ENCODE measurements at regions not wholly inside any gene's neighbourhood (a gene's known extent, or its start where the extent isn't known, plus 50 kb on each side); places are given as distances from the start of the nearest gene placed in this dataset.

DNA sequence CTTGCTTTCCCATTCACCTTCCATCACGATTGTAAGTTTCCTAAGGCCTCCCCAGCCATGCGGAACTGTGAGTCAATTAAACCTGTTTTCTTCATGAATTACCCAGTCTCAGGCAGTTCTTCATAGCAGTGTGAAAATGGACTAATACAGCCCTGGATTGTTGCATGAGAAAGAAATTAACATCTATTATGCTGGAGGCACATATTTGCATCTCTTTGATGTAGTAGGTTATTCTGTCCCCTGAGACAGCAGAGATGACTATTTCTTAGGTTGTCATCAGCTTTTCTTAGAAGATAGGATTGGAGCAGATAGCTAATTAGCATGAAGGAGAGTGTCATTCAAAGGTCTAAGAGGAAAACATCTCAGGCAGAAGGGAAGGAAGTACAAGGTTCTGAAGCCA is 166.2 kb downstream of the OMA1 start:
- in situ Hi-C loops (cut with HindIII; ENCODE audit: low sequenced_read_pairs): no loop called here

DNA sequence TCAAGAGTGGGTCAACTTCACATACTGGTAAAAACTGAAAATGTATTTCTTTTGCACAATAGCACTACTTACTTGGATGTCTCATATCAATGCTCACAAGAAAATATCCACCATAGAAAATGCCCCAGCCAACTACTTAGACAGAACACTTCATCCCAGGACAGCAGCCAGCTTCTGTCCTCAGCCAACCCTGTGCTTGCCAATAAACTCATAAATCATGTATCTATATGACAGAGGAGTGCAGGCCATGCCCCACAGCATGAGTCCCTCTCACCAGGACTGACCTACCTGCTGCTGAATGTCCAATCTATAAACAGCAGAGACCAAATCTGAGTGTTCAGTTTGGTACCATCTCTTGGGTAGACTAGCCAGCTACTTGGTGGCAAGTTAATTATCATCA is 179.3 kb downstream of the OMA1 start:
- in situ Hi-C loops (cut with HindIII; ENCODE audit: low sequenced_read_pairs): no loop called here

DNA sequence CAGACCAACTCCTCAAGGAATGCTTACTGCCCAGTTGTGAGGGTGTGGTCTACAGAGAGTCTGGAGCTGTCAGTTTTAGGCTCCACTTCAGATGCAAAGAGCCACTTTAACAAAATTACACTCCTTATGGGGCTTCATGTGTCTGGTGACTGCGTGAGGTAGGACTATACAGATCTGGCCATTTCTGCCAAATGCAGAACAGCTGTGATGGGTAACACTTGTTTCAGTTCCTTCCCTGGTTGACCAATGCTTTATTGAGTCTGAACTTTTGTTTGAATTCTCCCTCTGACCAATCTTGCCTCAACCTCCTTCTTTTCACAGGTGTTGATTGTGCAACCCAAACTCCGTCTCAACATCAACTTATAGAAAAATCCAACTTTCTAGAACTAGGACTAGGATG is 181.2 kb downstream of the OMA1 start:
- in situ Hi-C loops (cut with HindIII; ENCODE audit: low sequenced_read_pairs): no loop called here

DNA sequence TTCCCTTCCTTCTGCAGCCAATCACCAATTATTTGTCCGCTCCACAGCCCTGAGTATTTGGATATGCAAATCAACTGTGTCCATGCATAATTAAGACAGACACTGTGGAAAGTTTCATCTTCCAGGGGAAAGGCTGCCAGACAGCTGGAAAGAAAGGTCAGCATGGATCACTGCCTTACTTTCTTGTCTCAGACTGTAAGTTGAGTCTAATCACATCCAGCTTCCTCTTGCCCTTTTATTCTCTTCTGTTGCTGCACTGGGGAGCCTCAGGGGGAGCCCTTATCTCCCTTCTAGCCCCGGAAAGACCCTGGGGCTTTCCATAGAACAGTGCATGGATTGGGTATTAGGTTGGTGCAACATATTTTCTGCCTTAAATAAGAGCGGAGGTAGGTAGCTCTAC is 182.9 kb downstream of the OMA1 start:
- in situ Hi-C loops (cut with HindIII; ENCODE audit: low sequenced_read_pairs): no loop called here

DNA sequence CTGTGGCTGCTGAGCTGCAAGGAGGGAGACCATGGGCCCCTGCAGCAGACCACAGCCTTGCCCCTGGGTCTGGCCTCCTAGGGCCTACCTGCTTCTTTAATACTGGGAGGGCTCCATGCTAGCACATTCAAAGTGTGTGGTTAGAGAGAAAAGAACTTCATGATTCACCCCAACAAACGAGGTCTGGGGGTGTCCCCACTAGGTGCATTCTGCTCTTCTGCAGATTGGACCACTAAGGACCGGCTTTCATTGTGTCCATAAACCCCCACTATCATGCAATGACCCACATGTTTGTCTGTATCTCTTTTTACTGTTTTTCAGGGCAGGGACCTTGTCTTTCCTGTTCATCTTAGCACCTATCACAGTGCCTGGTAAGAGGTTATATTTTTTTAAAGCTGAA is 185.4 kb downstream of the OMA1 start:
- in situ Hi-C loops (cut with HindIII; ENCODE audit: low sequenced_read_pairs): no loop called here

DNA sequence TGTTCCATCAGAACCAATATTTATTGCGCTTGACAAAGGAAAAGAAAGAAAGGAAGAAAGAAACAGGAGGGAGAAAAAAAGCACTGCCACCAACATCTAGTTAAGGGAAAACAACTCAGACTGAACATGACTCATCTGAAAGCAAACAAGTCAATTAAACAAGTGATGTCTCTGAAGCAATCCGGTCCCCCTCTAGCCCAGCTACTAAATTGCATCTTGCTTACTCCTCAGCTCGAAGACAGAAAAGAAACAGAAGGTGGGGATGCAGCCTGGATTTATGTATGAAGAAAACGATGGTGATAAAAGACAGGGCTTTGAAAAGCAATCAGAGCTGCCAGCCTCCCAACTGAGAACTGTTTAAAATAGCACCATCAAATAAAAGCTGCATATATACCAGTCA is 188.2 kb downstream of the OMA1 start:
- in situ Hi-C loops (cut with HindIII; ENCODE audit: low sequenced_read_pairs): no loop called here

DNA sequence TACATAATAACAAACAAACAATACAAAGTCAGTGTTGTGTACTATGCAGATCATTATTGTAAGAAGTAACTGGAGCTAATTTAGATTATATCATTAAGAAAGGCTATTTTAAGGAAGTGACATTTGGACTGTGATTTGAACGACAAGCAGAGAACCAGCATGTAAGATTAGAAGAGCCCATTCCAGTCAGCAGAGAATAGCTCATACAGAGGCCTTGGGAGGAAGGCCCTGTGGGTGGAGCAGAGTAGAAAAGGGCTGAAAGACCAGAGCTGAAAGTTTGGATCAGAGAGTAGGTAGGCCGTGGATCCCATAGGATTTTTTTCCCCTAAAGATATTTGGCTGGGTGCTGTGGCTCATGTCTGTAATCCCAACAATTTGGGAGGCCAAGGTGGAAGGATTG is 190.1 kb downstream of the OMA1 start:
- in situ Hi-C loops (cut with HindIII; ENCODE audit: low sequenced_read_pairs): no loop called here

DNA sequence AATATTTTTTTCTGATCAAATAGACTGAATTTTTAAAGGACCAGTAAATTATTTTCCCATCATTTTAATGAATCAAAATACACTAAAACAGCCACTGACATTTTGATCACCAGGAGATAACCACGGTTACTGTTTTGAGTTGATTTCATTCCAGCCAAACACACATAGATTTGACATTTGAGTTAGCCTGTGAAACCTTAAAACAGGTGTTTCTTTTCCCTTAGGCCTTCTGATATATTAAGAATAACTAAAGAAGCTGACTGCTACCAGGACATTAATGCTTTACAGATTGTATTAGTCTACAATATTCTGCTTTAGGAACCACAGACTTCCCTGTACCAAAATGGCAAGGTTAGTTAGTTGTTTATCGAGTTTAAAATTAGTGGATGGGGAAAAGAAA is 193.4 kb downstream of the OMA1 start:
- in situ Hi-C loops (cut with HindIII; ENCODE audit: low sequenced_read_pairs): no loop called here

DNA sequence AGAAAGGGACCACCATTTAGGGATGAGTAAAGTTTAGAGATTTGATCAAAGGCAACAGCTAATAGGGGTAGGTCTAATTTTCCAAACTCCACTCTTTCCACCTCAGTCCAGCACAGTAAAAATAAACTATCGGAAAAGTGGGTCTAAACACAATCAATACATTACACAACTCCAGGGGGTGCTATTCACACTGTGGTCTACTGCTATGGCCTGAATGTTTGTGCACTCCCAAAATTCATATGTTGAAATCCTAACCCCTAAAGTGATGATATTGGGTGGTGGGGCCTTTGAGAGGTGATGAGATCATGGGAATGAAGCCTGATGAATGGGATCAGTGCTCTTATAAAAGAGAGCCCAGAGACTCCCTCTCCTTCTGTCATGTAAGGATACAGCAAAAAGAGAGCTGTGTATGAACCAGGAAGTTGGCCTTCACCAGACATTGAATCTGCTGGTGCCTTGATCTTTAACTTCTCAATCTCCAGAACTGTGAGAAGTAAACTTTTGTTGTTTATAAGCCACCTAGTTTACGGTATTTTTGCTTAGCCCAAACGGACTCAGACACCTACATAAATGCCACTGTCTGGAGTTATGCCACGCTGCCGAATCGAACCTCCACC is 193.9 kb downstream of the OMA1 start:
- in situ Hi-C loops (cut with HindIII; ENCODE audit: low sequenced_read_pairs): no loop called here

DNA sequence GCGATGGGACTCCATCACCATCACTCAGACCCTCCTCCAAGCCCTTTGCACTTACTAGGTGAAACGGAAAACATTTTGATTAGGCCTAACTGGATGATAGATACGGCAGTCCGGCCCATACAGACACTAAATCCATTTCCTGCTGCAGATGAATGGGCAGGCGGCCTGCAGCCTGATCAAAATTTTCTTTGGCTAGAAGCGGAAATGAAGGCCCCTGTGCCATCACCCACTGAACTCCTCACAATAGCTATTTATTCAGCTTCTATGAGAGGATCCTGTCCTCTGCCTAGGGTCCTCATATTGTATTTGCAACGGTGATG is 200.5 kb downstream of the OMA1 start:
- in situ Hi-C loops (cut with HindIII; ENCODE audit: low sequenced_read_pairs): no loop called here

DNA sequence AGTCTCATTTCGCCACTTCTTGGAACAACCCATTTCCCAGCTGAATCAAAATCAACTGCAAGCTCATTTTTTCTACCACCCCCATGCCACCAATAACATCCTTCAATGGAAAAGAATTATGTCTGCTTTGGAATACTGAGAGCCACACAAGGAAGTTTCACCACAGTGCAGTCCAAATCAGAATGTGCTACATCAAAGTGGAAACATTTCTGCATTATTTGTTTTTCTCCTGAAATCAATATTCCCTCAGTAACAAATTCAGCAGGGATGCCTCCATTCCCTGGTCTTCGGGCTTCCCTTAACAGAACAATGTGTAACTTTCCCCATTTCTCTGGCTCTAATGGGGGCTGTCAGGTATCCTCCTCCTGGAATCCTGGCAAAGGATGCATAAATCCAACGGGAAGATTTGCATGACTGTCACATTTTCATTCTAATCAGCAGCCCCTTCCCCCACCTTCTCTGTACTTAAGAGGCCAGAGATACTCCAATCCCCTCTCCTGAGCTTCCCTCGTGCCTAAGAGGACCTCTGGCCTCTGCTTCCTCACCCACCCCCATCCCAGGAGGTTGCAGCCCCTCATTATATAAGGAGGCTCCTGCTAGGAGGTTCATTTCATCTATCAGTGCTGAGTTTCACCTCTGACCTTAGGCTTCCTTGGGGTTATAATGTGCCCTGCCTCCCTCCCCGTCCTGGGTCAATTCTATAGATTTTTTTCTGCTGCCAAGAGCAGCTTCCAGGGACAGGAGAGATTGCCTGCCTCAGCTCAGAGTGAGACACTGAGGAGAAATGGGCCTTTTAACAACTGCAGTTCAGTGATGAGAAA is 201.1 kb downstream of the OMA1 start:
- in situ Hi-C loops (cut with HindIII; ENCODE audit: low sequenced_read_pairs): no loop called here

DNA sequence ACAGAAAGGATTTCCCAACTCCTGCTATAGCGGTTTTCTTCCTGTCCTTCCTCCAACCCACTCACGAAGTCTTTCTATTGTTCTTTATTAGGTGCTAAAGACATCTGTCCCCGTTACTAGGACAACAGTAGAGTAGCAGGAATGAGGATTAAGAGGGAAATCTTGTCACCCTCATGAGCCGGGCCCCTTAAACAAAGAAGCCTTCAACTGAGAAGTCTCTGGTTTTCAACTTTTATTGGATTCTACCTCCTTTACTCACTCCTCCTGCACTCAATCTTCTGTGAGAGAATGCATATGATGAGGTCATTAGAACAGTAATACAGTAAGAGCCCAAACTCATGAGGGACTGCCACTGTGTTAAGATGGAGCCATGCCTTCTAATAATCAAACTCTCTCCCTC is 206.3 kb downstream of the OMA1 start:
- in situ Hi-C loops (cut with HindIII; ENCODE audit: low sequenced_read_pairs): no loop called here

DNA sequence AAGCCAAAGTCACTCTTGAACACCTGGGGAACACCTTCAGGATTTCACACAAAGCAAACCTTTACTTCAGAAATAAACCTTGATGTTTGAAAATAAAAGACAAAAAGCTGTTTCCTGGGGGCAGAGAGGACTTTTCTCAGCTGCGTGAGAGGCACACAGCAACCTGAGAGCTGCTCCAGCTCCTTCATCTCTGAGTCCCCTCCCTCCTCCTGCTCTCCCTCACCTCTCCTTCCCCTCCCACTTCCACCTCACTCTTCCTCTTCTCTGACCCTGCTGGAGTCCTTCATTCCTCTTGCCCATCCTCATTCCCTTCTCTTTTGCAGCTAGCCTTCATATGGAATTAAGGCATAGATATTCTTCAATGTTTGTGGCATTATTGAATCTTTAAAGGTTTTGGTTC is 208.4 kb downstream of the OMA1 start:
- in situ Hi-C loops (cut with HindIII; ENCODE audit: low sequenced_read_pairs): no loop called here

DNA sequence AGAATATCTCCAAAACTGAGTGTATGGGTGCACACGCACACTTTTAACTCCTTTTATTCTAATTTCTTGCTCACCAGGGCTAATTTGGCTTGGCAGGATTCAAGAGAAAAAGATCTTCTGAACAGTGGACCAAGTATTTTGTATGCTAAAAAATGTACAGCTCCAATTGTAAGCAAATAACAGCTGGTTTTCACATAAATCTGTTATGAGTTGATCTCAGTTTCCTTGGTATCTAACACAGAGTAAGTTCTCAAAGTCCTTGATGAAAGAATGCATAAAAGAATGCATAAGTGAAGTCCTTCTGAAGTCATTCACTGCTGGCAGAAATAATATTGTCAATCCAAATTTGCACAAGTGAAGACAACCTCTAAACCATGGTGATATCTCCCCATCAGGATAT is 213.0 kb downstream of the OMA1 start:
- in situ Hi-C loops (cut with HindIII; ENCODE audit: low sequenced_read_pairs): no loop called here

DNA sequence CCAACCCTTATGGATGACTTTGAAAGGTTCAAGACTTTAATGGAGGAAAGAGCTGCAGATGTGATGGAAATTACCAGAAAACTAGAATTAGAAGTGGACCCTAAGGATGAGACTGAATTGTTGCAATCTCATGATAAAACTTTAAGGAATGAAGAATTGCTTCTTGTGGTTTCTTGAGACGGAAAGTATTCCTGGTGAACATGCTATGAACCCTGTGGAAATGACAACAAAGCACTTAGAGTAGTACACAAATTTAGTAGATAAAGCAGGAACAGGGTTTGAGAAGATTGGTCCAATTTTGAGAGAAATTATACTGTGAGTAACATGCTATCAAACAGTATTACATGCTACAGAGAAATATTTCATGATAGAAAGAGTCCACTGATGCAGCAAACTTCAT is 215.4 kb downstream of the OMA1 start:
- in situ Hi-C loops (cut with HindIII; ENCODE audit: low sequenced_read_pairs): no loop called here

DNA sequence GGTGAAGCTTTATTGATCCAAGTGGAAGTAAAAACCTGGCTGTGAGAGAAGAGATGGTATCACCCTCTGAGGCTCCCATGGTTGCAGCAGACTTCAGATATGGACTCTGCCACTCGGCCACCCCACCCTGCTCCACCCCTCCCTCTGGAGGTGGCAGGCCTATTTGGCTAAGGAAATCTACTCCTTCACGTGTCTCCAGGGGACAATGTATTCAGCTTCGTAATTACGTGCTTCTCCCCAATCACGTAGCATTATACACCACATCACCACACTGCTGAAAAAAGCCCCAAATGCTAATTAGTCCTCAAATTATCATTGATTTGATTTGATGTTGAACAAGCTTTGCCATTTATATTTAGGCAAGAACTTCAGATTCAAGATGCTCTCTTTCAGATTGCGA is 220.7 kb downstream of the OMA1 start:
- in situ Hi-C loops (cut with HindIII; ENCODE audit: low sequenced_read_pairs): no loop called here

DNA sequence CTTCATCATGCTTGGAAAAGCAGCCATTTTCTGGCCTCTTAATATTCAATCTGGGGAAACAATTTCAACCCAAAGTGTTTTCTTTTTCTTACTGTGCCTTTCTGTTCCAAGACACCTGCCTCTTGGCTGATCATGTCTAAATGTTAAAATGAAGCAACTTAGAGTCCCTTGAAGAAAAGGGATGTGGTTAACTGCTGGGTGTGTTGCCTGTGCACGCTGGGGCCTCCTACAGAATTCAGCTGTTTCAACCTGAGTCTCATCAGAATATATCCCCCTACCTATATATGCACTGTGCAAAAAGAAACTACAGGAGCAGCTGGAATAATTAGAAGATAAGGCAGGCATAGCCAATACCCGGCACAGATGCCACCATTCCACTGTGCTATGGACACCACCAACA is 222.0 kb downstream of the OMA1 start:
- in situ Hi-C loops (cut with HindIII; ENCODE audit: low sequenced_read_pairs): no loop called here

DNA sequence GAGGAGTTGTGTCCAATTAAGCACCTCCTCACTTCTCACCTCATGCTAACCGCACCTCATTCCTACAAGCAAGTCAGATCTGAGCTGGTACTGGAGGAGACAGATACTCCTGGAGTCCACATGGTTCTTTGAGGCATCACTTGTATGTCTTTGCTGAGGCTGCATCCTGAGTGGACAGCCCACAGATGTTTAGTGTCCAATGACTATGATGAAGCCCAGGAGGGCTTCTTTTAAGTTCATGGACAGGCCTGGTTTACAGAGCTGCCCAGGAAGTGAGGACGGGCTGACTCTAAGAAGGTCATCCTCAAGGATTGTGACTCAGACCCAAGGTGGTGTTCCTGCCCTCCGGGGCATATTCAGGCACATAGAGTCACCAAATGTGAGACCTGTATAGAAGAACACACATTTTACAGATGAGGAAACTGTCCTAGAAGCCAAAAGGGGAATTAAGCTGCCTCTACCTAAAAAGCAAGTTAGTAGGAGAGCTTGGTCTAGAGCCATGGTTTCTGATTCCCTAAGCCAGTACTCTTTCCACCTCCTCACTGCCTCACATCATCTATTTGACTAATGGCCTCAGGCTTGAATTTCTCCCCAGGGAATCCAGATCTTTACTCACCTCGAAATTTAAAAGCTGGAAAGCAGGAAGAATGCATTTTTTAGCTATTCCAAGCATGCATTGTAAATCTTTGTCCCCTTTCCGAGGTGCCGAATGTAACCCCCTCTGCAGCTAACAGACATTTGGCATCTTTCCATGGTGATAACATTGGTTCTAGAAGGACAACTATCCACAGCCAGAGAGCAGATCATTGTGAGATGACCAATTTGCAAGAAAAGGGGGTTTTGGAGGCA is 228.1 kb downstream of the OMA1 start:
- in situ Hi-C loops (cut with HindIII; ENCODE audit: low sequenced_read_pairs): no loop called here

DNA sequence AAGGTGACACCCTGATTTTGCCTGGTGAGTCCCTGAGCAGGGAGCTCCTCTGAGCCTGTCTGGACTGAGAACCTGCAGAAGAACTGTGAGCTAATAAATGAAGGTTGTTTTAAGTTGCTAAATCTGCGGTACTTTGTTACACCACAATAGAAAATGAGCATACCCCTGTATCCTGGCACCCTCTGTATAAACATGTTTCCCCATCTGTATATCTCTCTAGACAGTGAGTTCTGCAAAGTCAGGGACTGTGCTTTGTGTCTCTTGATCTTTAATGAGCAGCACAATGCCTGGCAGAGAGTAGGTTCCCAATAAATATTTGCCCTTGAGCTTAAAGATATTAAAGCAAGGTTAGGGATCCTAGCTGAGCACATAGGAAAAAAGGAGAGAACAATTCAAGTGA is 228.8 kb downstream of the OMA1 start:
- in situ Hi-C loops (cut with HindIII; ENCODE audit: low sequenced_read_pairs): no loop called here

DNA sequence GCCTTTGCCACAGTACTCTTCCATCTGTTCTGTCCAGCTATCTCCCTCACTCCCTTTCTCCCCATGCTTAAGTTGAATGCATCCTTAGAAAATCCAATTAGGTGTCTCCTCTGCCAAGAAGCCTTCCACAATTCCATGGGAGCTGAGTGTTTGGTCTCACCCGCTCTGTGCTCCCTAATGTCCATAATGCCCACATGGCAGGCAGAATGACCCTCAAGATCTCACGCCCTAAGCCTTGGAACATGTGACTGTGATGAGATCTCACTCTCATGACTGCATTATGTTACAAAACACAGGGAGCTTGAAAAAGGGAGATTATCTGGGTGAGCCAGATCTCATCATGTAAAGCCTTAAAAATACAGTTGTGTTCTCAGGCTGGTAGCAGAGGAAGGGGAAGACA is 229.4 kb downstream of the OMA1 start:
- in situ Hi-C loops (cut with HindIII; ENCODE audit: low sequenced_read_pairs): no loop called here

DNA sequence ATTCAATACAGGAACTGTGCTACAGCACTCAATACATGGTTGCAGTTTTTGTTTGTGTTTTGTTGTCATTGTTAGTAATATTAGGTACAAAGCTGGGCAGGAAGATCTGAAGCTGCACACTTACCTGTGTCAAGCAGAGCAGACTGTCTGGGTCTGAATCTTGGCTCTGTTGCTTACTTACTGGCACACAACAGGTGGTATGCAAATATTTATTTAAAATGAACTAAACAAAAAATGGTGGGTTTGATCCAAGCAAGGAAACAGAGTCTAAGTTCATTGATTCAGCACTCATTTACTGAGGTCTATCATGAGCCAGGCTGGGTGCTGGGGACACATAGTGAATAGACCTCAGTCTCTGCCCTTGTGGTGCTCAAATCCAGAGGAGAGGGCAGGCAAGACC is 230.4 kb downstream of the OMA1 start:
- in situ Hi-C loops (cut with HindIII; ENCODE audit: low sequenced_read_pairs): no loop called here

DNA sequence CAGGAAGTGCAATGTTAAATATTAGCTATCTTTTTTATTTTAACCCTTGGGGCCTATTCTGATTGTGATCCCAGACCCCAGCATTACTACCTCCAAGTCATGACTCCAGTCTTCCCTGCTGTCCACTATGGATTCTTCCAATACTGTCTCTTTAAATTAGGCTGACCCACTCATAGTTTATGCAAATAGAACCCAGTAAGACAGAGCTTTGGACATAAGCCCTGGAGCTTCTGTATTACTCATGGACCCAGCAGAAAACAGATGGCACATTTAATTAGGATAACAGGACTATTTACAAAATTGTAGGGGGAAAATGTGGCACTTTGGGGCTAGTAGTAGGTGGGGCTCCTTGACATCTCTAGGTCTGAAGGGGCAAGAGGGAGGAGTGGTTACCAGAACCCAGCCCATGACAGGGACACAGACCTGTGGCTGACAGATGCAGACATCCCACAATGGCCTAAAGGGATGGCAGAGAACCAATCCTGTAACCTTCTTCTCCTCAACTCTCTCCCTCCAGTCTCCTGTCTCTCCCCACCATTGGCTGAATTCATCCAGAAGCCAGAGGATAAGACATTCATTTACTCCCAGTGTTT is 233.5 kb downstream of the OMA1 start:
- in situ Hi-C loops (cut with HindIII; ENCODE audit: low sequenced_read_pairs): no loop called here
